ENCODE measurements at regions not wholly inside any gene's neighbourhood (a gene's known extent, or its start where the extent isn't known, plus 50 kb on each side); places are given as distances from the start of the nearest gene placed in this dataset.

GRCh38 chr3:68239542-68239941 lies 585.1 kb upstream of the SUCLG2 start:
- ATAC-seq: no peak
- TF ChIP-seq ZNF8 (CRISPR knock-in tag; IDR thresholded peaks at IDR 0.05) (no peak), ISL1 (CRISPR knock-in tag; IDR thresholded peaks at IDR 0.05) (no peak), ZNF70 (CRISPR knock-in tag; IDR thresholded peaks at IDR 0.05) (no peak), ZFP30 (CRISPR knock-in tag; IDR thresholded peaks at IDR 0.05) (no peak), PATZ1 (CRISPR knock-in tag; IDR thresholded peaks at IDR 0.05; ENCODE audit: borderline replicate concordance) (no peak), ESRRG (CRISPR knock-in tag; IDR thresholded peaks at IDR 0.05) (no peak), CSRNP3 (CRISPR knock-in tag; IDR thresholded peaks at IDR 0.05) (no peak), ZNF565 (CRISPR knock-in tag; conservative IDR thresholded peaks at IDR 0.05; ENCODE audit: low read depth) (no peak), ARNTL (CRISPR knock-in tag; IDR thresholded peaks at IDR 0.05; ENCODE audit: borderline replicate concordance, low read depth) (no peak), TSHZ2 (CRISPR knock-in tag; IDR thresholded peaks at IDR 0.05) (no peak), CSDC2 (CRISPR knock-in tag; IDR thresholded peaks at IDR 0.05) (no peak), ZFP3 (CRISPR knock-in tag; IDR thresholded peaks at IDR 0.05) (no peak), ZC3H10 (CRISPR knock-in tag; IDR thresholded peaks at IDR 0.05) (no peak), SNAI2 (CRISPR knock-in tag; IDR thresholded peaks at IDR 0.05) (no peak), TOX (CRISPR knock-in tag; IDR thresholded peaks at IDR 0.05; ENCODE audit: borderline replicate concordance) (no peak)

DNA sequence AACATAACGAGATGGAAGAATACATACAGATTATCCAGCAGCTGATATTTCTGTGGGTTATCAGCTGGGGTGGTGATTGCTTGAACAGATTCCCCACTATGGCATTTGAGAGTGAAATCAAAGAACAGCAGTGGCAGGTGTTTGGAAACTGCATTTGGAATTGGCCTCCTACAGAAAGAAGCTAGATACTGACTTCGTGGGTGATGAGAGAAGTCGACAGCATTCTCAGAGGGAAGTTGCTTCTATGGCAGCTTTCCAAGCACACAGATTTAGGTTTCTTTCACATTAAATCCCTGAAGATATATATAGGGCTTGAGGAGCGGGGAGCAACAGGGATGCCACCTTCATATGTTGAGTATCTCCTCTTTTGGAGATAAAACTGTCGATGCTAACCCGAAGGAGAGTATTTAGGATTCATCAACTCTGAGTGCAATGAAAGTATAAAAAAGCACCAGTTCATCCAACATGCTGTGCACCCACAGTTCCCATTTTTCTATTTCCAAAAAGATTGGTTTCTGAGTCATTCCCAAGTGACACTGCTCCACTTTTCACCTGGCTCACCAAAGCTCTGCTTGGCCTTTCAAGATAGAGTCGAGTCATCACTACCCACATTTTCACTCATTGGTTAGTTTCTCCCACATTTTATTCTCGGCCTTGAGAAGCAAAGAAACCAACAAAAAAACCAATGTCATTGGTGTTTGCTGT lies 579.8 kb upstream of the SUCLG2 start:
- TF ChIP-seq ESRRG (CRISPR knock-in tag; IDR thresholded peaks at IDR 0.05) (no peak), CSDC2 (CRISPR knock-in tag; IDR thresholded peaks at IDR 0.05) (no peak), TSHZ2 (CRISPR knock-in tag; IDR thresholded peaks at IDR 0.05) (no peak), BACH2 (CRISPR knock-in tag; IDR thresholded peaks at IDR 0.05; ENCODE audit: borderline replicate concordance) (no peak), ZC3H10 (CRISPR knock-in tag; IDR thresholded peaks at IDR 0.05) (no peak), CSRNP3 (CRISPR knock-in tag; IDR thresholded peaks at IDR 0.05) (no peak), TOX (CRISPR knock-in tag; IDR thresholded peaks at IDR 0.05; ENCODE audit: borderline replicate concordance) (no peak), SNAI2 (CRISPR knock-in tag; IDR thresholded peaks at IDR 0.05) (no peak)
- ATAC-seq: no peak

DNA sequence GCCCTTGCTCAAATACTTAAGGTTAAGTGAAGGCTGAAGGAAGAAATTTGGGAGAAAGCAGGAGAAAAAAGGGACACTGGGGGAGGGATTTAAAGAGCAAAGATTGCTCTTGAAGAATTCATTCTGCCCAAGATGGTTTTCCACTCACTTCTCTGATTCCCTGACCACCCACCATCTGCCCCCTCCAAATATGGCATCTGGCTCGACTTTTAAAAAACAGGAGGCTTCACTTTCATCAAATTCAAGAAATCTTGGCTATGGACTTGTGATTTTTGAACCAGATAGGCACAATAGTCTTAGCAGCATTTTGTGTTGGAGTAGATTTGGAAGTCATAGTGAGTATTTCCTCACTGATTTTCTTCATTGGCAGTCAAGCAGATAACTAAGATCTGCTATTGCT lies 574.4 kb upstream of the SUCLG2 start:
- ATAC-seq: no peak
- TF ChIP-seq CSDC2 (CRISPR knock-in tag; IDR thresholded peaks at IDR 0.05) (no peak), TSHZ2 (CRISPR knock-in tag; IDR thresholded peaks at IDR 0.05) (no peak), PATZ1 (CRISPR knock-in tag; IDR thresholded peaks at IDR 0.05; ENCODE audit: borderline replicate concordance) (no peak), ESRRG (CRISPR knock-in tag; IDR thresholded peaks at IDR 0.05) (no peak), BACH2 (CRISPR knock-in tag; IDR thresholded peaks at IDR 0.05; ENCODE audit: borderline replicate concordance) (no peak), POU6F1 (CRISPR knock-in tag; IDR thresholded peaks at IDR 0.05; ENCODE audit: borderline replicate concordance, low read depth) (no peak), OSR1 (CRISPR knock-in tag; IDR thresholded peaks at IDR 0.05) (no peak)

Measured in SK-N-SH treated with all-trans-retinoic acid at 6 μM for 48 hours (cell line).